ENCODE measurements at regions not wholly inside any gene's neighbourhood (a gene's known extent, or its start where the extent isn't known, plus 50 kb on each side); places are given as distances from the start of the nearest gene placed in this dataset.

DNA sequence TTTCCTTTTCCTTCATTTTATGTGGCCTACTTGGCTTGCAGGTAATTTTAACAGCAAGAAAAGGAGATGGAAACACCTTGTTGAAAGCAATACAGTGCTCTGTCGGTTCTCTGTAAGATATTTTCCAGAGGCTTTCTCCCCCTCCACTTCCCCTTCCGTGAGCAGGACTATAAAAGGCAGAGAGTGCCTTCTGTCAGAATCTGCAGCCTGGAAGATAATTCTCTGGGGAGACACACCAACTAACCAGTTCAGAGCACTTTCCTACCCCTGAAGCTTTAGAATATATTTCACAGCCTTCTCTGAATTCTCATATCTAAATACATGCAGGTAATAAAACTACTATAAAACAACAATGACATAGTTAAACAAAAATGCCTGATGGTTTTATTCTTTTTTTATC is 141.1 kb downstream of the IDS start:
- no peak overlapping the region for H3K4me3 ChIP-seq
- no peak overlapping the region for H3K27ac Mint-ChIP-seq
- TF ChIP-seq, protein P1, sequence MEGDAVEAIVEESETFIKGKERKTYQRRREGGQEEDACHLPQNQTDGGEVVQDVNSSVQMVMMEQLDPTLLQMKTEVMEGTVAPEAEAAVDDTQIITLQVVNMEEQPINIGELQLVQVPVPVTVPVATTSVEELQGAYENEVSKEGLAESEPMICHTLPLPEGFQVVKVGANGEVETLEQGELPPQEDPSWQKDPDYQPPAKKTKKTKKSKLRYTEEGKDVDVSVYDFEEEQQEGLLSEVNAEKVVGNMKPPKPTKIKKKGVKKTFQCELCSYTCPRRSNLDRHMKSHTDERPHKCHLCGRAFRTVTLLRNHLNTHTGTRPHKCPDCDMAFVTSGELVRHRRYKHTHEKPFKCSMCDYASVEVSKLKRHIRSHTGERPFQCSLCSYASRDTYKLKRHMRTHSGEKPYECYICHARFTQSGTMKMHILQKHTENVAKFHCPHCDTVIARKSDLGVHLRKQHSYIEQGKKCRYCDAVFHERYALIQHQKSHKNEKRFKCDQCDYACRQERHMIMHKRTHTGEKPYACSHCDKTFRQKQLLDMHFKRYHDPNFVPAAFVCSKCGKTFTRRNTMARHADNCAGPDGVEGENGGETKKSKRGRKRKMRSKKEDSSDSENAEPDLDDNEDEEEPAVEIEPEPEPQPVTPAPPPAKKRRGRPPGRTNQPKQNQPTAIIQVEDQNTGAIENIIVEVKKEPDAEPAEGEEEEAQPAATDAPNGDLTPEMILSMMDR (IDR thresholded peaks at IDR 0.05): no peak
- TF ChIP-seq EZH2 (IDR thresholded peaks at IDR 0.05): no peak
- TF ChIP-seq EZH2phosphoT487 (IDR thresholded peaks at IDR 0.05): no peak

DNA sequence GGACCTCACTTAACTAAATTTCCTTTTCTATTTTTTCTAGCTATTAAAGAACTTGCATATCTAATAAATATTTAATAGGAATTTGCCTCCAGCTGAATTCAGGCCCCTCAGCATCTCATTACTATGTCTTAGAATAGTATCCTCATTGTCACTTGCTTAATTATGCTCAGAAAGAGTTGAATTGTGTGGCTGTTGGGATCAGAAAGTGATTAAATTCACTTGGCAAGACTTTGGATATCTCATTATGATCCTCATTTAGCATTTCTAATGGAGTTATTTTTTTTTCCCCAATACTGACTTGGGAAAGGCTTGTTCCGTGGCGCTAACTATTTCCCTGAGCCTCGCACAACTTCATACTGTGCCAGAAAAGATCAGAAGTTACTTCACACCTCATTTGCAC is 158.8 kb downstream of the IDS start:
- no peak overlapping the region for H3K9ac ChIP-seq

More for the DNA sequence above, 141.1 kb downstream of the IDS start:
- Histone ChIP-seq H3K4me1 (no peaks in the 10 kb centered on the region), H3K9me3 (ENCODE audit: low read depth) (no peaks in the 10 kb centered on the region), H3K27me3 (no peaks in the 10 kb centered on the region), H3K79me2 (ENCODE audit: low read depth) (no peaks in the 10 kb centered on the region), H3K4me2 (no peak overlapping the region), H3K9ac (no peak overlapping the region), H4K20me1 (ENCODE audit: low read depth) (no peaks in the 10 kb centered on the region), H3K27ac (no peak overlapping the region), H2AFZ (replicated peaks) (no peak overlapping the region), H3K36me3 (no peaks in the 10 kb centered on the region), H3F3A (ENCODE audit: low read depth) (no peaks in the 10 kb centered on the region)
- H3K4me3 Mint-ChIP-seq: no peak overlapping the region
- no peaks in the 10 kb centered on the region for H3K36me3 Mint-ChIP-seq
- DNase-seq (ENCODE audit: low spot score): no peak
- peaks cover 3% of the 10 kb centered on the region for H3K4me1 Mint-ChIP-seq
- H3K27me3 Mint-ChIP-seq (ENCODE audit: insufficient read depth, low read depth): peaks cover 2% of the 10 kb centered on the region
- H3K9me3 Mint-ChIP-seq: peaks cover 16% of the 10 kb centered on the region

DNA sequence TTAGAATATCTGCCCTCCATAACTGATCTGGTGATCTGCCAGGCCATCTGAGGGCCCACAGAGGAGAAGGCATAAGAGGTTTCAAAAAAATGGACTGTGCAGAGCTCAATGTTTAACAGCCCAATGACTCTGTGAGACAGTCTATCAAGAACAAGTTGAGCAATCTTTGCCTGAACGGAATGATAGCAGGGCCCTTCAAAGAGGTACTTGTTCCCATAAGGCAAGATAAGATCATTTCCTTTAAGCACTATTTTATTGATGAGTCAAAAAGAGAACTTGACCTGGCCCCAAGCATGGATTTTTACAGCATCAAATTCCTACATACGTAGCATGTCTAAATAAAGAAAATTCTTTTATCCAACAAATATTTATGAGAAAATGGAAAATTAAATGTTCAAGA is 182.8 kb downstream of the IDS start:
- no peak for TF ChIP-seq EZH2 (IDR thresholded peaks at IDR 0.05)
- TF ChIP-seq, protein P1 (IDR thresholded peaks at IDR 0.05): no peak
- no peak for TF ChIP-seq EZH2phosphoT487 (IDR thresholded peaks at IDR 0.05)

More for the DNA sequence above, 158.8 kb downstream of the IDS start:
- Histone ChIP-seq H3K27me3 (no peaks in the 10 kb centered on the region), H3K4me2 (no peak overlapping the region), H2AFZ (replicated peaks) (no peak overlapping the region), H3F3A (ENCODE audit: low read depth) (no peaks in the 10 kb centered on the region), H3K4me1 (no peaks in the 10 kb centered on the region), H3K4me3 (no peak overlapping the region), H3K79me2 (ENCODE audit: low read depth) (no peaks in the 10 kb centered on the region), H4K20me1 (ENCODE audit: low read depth) (no peaks in the 10 kb centered on the region), H3K27ac (no peak overlapping the region), H3K36me3 (no peaks in the 10 kb centered on the region), H3K9me3 (ENCODE audit: low read depth) (no peaks in the 10 kb centered on the region)
- H3K36me3 Mint-ChIP-seq: no peaks in the 10 kb centered on the region
- no peak for DNase-seq (ENCODE audit: low spot score)
- peaks cover 13% of the 10 kb centered on the region for H3K9me3 Mint-ChIP-seq
- no peaks in the 10 kb centered on the region for H3K27me3 Mint-ChIP-seq (ENCODE audit: insufficient read depth, low read depth)
- TF ChIP-seq EZH2phosphoT487 (IDR thresholded peaks at IDR 0.05) (no peak), EZH2 (IDR thresholded peaks at IDR 0.05) (no peak)
- TF ChIP-seq, protein P1 (IDR thresholded peaks at IDR 0.05): no peak
- H3K4me1 Mint-ChIP-seq: no peaks in the 10 kb centered on the region
- H3K27ac Mint-ChIP-seq: no peak overlapping the region
- H3K4me3 Mint-ChIP-seq: no peak overlapping the region

More for the DNA sequence above, 182.8 kb downstream of the IDS start:
- DNase-seq (ENCODE audit: low spot score): no peak
- no peaks in the 10 kb centered on the region for H3K9me3 ChIP-seq (ENCODE audit: low read depth)
- H3K9ac ChIP-seq: no peak overlapping the region
- H3K79me2 ChIP-seq (ENCODE audit: low read depth): no peaks in the 10 kb centered on the region
- Mint-ChIP-seq H3K4me1 (no peaks in the 10 kb centered on the region), H3K27me3 (ENCODE audit: insufficient read depth, low read depth) (no peaks in the 10 kb centered on the region), H3K36me3 (no peaks in the 10 kb centered on the region), H3K4me3 (no peak overlapping the region), H3K27ac (no peak overlapping the region), H3K9me3 (peaks cover 6% of the 10 kb centered on the region)
- H3K36me3 ChIP-seq: no peaks in the 10 kb centered on the region
- H3F3A ChIP-seq (ENCODE audit: low read depth): no peaks in the 10 kb centered on the region
- H3K4me3 ChIP-seq: no peak overlapping the region
- H3K27ac ChIP-seq: no peak overlapping the region
- H3K4me2 ChIP-seq: no peak overlapping the region
- no peaks in the 10 kb centered on the region for H3K4me1 ChIP-seq
- H4K20me1 ChIP-seq (ENCODE audit: low read depth): no peaks in the 10 kb centered on the region
- no peak overlapping the region for H2AFZ ChIP-seq (replicated peaks)
- no peaks in the 10 kb centered on the region for H3K27me3 ChIP-seq

Measured in neural progenitor cell (in vitro differentiated cells).